Loucy (cell line): ENCODE measurements at regions not wholly inside any gene's neighbourhood (a gene's known extent, or its start where the extent isn't known, plus 50 kb on each side); places are given as distances from the start of the nearest gene placed in this dataset.

ENCODE experiments used
- H2AFZ ChIP-seq: fragments of 200-600 bp; sonication (generic); 2 replicates; pipeline ENCODE4 v1.6.0; 2016; ENCODE audit warnings: antibody characterized with exemption, mild to moderate bottlenecking, low read length, moderate library complexity
- H3F3A ChIP-seq: fragments of 200-600 bp; 2 replicates; pipeline ENCODE4 v1.6.0; 2016; ENCODE audit warnings: antibody characterized with exemption, low read depth, mild to moderate bottlenecking
- H3K27me3 ChIP-seq: fragments of 200-600 bp; sonication (generic); 2 replicates; pipeline ENCODE4 v1.6.1; 2014; ENCODE audit warnings: low read length, mild to moderate bottlenecking; ENCODE audit not compliant: insufficient read depth, poor library complexity, severe bottlenecking
- H3K36me3 ChIP-seq: fragments of 200-600 bp; sonication (generic); 2 replicates; pipeline ENCODE4 v1.6.1; 2016; ENCODE audit warnings: low read length; ENCODE audit not compliant: insufficient read depth
- H3K4me1 ChIP-seq: fragments of 200-600 bp; sonication (generic); 2 replicates; pipeline ENCODE4 v1.5.1; 2014; ENCODE audit warnings: low read length, mild to moderate bottlenecking; ENCODE audit not compliant: insufficient read depth, poor library complexity, severe bottlenecking
- H3K4me2 ChIP-seq: fragments of 200-600 bp; sonication (generic); 2 replicates; pipeline ENCODE4 v1.6.0; 2014; ENCODE audit warnings: antibody characterized with exemption, low read length, low read depth, mild to moderate bottlenecking; ENCODE audit not compliant: poor library complexity, severe bottlenecking
- H3K4me3 ChIP-seq: fragments of 200-600 bp; sonication (generic); 2 replicates; pipeline ENCODE4 v1.5.1; 2014; ENCODE audit warnings: low read length, mild to moderate bottlenecking, mixed read lengths; ENCODE audit not compliant: poor library complexity, severe bottlenecking
- H3K79me2 ChIP-seq: fragments of 200-600 bp; sonication (generic); 2 replicates; pipeline ENCODE4 v1.6.1; 2014; ENCODE audit warnings: low read length; ENCODE audit not compliant: insufficient read depth
- H3K9ac ChIP-seq: fragments of 200-600 bp; sonication (generic); 2 replicates; pipeline ENCODE4 v1.6.0; 2014; ENCODE audit warnings: mild to moderate bottlenecking, low read depth, low read length, moderate library complexity; ENCODE audit not compliant: poor library complexity, severe bottlenecking
- H3K9me2 ChIP-seq: fragments of 200-600 bp; sonication (generic); replicated peaks from 2 replicates; pipeline ENCODE4 v1.6.1; 2016; ENCODE audit warnings: low read depth, low read length, mixed read lengths
- H3K9me3 ChIP-seq: fragments of 200-600 bp; sonication (generic); 2 replicates; pipeline ENCODE4 v1.6.1; 2014; ENCODE audit warnings: mild to moderate bottlenecking, antibody characterized with exemption, low read length, low read depth; ENCODE audit not compliant: insufficient read depth
- H4K20me1 ChIP-seq: fragments of 200-600 bp; sonication (generic); 2 replicates; pipeline ENCODE4 v1.6.0; 2014; ENCODE audit warnings: antibody characterized with exemption, low read length, mild to moderate bottlenecking; ENCODE audit not compliant: insufficient read depth, poor library complexity, severe bottlenecking
- CTCF ChIP-seq: fragments of 200-600 bp; sonication (generic); conservative IDR thresholded peaks from 2 replicates; pipeline ENCODE4 v1.5.1; 2014; ENCODE audit warnings: mild to moderate bottlenecking, antibody characterized with exemption, low read length
- EZH2phosphoT487 ChIP-seq: fragments of 200-600 bp; IDR thresholded peaks from 2 replicates; pipeline ENCODE4 v1.6.1; 2018; ENCODE audit warnings: antibody characterized with exemption, mild to moderate bottlenecking, moderate library complexity, borderline replicate concordance

GRCh38 chr6:91717094-91717493 lies 1130.2 kb upstream of the MAP3K7 start:
- H3K79me2 ChIP-seq, result no peaks in the 10 kb centered on the region
- no peak for TF ChIP-seq EZH2phosphoT487
- no peak for TF ChIP-seq CTCF

GRCh38 chr6:91716361-91716760 lies 1129.5 kb upstream of the MAP3K7 start:
- Histone ChIP-seq H3K9ac (no peak overlapping the region), H3K4me2 (no peak overlapping the region), H3F3A (no peaks in the 10 kb centered on the region), H3K4me3 (no peak overlapping the region), H2AFZ (no peak overlapping the region), H3K9me3 (no peaks in the 10 kb centered on the region), H4K20me1 (no peaks in the 10 kb centered on the region), H3K79me2 (no peaks in the 10 kb centered on the region), H3K27me3 (no peaks in the 10 kb centered on the region), H3K4me1 (no peaks in the 10 kb centered on the region), H3K36me3 (no peaks in the 10 kb centered on the region), H3K9me2 (no peaks in the 10 kb centered on the region)
- TF ChIP-seq EZH2phosphoT487, result no peak
- no peak for TF ChIP-seq CTCF

More at GRCh38 chr6:91717094-91717493, 1130.2 kb upstream of the MAP3K7 start:
- no peaks in the 10 kb centered on the region for H3K36me3 ChIP-seq
- no peaks in the 10 kb centered on the region for H3F3A ChIP-seq
- H3K9ac ChIP-seq, result no peak overlapping the region
- no peaks in the 10 kb centered on the region for H4K20me1 ChIP-seq
- no peaks in the 10 kb centered on the region for H3K9me2 ChIP-seq
- no peaks in the 10 kb centered on the region for H3K4me1 ChIP-seq
- no peak overlapping the region for H3K4me3 ChIP-seq
- H3K4me2 ChIP-seq, result no peak overlapping the region
- H2AFZ ChIP-seq, result no peak overlapping the region
- H3K9me3 ChIP-seq, result no peaks in the 10 kb centered on the region
- H3K27me3 ChIP-seq, result no peaks in the 10 kb centered on the region

GRCh38 chr6:91715171-91715805 lies 1128.4 kb upstream of the MAP3K7 start:
- H3K4me2 ChIP-seq, result no peak overlapping the region
- no peaks in the 10 kb centered on the region for H3K36me3 ChIP-seq
- H3K9me3 ChIP-seq, result no peaks in the 10 kb centered on the region
- no peak overlapping the region for H3K4me3 ChIP-seq
- TF ChIP-seq EZH2phosphoT487, result no peak
- no peak for TF ChIP-seq CTCF
- no peaks in the 10 kb centered on the region for H4K20me1 ChIP-seq
- no peaks in the 10 kb centered on the region for H3K9me2 ChIP-seq
- H3F3A ChIP-seq, result no peaks in the 10 kb centered on the region
- no peaks in the 10 kb centered on the region for H3K79me2 ChIP-seq
- H3K27me3 ChIP-seq, result no peaks in the 10 kb centered on the region
- no peak overlapping the region for H2AFZ ChIP-seq
- no peaks in the 10 kb centered on the region for H3K4me1 ChIP-seq
- H3K9ac ChIP-seq, result no peak overlapping the region
